Trophoblast cell (in vitro differentiated cells and primary cell): ENCODE measurements at regions not wholly inside any gene's neighbourhood (a gene's known extent, or its start where the extent isn't known, plus 50 kb on each side); places are given as distances from the start of the nearest gene placed in this dataset.

Source experiments
- DNase-seq, 2 donors: peaks; one replicate each; pipeline ENCODE4 v3.0.0-alpha.2; 2016
- H2AFZ ChIP-seq: 2 replicates; pipeline ENCODE4 v1.6.1; 2013; ENCODE audit warnings: low read length, moderate library complexity, mild to moderate bottlenecking; ENCODE audit not compliant: insufficient read depth, poor library complexity
- H2AK5ac ChIP-seq: 2 replicates; pipeline ENCODE4 v1.6.1; 2013; ENCODE audit warnings: mild to moderate bottlenecking, low read length
- H2BK120ac ChIP-seq: 2 replicates; pipeline ENCODE4 v1.6.1; 2013; ENCODE audit warnings: low read length, mild to moderate bottlenecking, moderate library complexity; ENCODE audit not compliant: insufficient read depth, poor library complexity
- H2BK12ac ChIP-seq: 2 replicates; pipeline ENCODE4 v1.6.1; 2013; ENCODE audit warnings: mild to moderate bottlenecking, low read length, moderate library complexity
- H2BK5ac ChIP-seq: 2 replicates; pipeline ENCODE4 v1.6.1; 2013; ENCODE audit warnings: low read length, low read depth, moderate library complexity, mild to moderate bottlenecking; ENCODE audit not compliant: poor library complexity
- H3K14ac ChIP-seq: 2 replicates; pipeline ENCODE4 v1.6.1; 2013; ENCODE audit warnings: mild to moderate bottlenecking, low read length
- H3K18ac ChIP-seq: 2 replicates; pipeline ENCODE4 v1.6.1; 2013; ENCODE audit warnings: mild to moderate bottlenecking, low read length
- H3K23ac ChIP-seq: 2 replicates; pipeline ENCODE4 v1.6.1; 2013; ENCODE audit warnings: low read length
- H3K27ac ChIP-seq: 2 replicates; pipeline ENCODE4 v1.5.1; 2013; ENCODE audit warnings: low read depth, mild to moderate bottlenecking, inconsistent platforms, low read length, moderate library complexity
- H3K27me3 ChIP-seq: 2 replicates; pipeline ENCODE4 v1.6.1; 2013; ENCODE audit warnings: inconsistent platforms, mild to moderate bottlenecking, low read length, moderate library complexity; ENCODE audit not compliant: insufficient read depth
- H3K36me3 ChIP-seq, 2 experiments: 1 replicate in 1 of 2; 2 replicates in 1 of 2; pipeline ENCODE4 v1.6.1; 2013; ENCODE audit warnings: low read length in 2 of 2, mild to moderate bottlenecking in 2 of 2, moderate library complexity in 1 of 2; ENCODE audit not compliant: insufficient read depth in 2 of 2, control insufficient read depth in 1 of 2
- H3K4ac ChIP-seq: 2 replicates; pipeline ENCODE4 v1.6.1; 2013; ENCODE audit warnings: low read depth, mild to moderate bottlenecking, low read length, moderate library complexity
- H3K4me1 ChIP-seq, 2 experiments: 1 replicate in 1 of 2; 2 replicates in 1 of 2; pipeline ENCODE4 v1.6.1; 2013; ENCODE audit warnings: low read length in 2 of 2, mild to moderate bottlenecking in 2 of 2, moderate library complexity in 1 of 2; ENCODE audit not compliant: insufficient read depth in 2 of 2, control insufficient read depth in 1 of 2
- H3K4me2 ChIP-seq: 2 replicates; pipeline ENCODE4 v1.6.1; 2013; ENCODE audit warnings: inconsistent platforms, mild to moderate bottlenecking, low read length, moderate library complexity
- H3K4me3 ChIP-seq: 2 replicates; pipeline ENCODE4 v1.5.1; 2013; ENCODE audit warnings: mild to moderate bottlenecking, low read depth, low read length, inconsistent platforms
- H3K79me1 ChIP-seq: one replicate; pipeline ENCODE4 v1.6.1; 2013; ENCODE audit warnings: low read length
- H3K79me2 ChIP-seq: 2 replicates; pipeline ENCODE4 v1.6.1; 2013; ENCODE audit warnings: low read length, mild to moderate bottlenecking; ENCODE audit not compliant: control insufficient read depth, insufficient read depth, poor library complexity
- H3K9ac ChIP-seq: 2 replicates; pipeline ENCODE4 v1.6.1; 2013; ENCODE audit warnings: mild to moderate bottlenecking, low read length
- H3K9me3 ChIP-seq: 2 replicates; pipeline ENCODE4 v1.6.1; 2013; ENCODE audit warnings: low read depth, mild to moderate bottlenecking, control low read depth, inconsistent platforms, low read length; ENCODE audit not compliant: insufficient read depth
- H4K12ac ChIP-seq: 2 replicates; pipeline ENCODE4 v1.6.1; 2013; ENCODE audit warnings: low read depth, mild to moderate bottlenecking, low read length, moderate library complexity
- H4K8ac ChIP-seq: 2 replicates; pipeline ENCODE4 v1.6.1; 2013; ENCODE audit warnings: low read depth, mild to moderate bottlenecking, low read length, moderate library complexity
- H4K91ac ChIP-seq: one replicate; pipeline ENCODE4 v1.6.1; 2013; ENCODE audit warnings: low read depth, mild to moderate bottlenecking, low read length, moderate library complexity
- WGBS: extraction: QIAGEN DNeasy Blood & Tissue Kit; methylation state at CpG from one replicate; pipeline ENCODE4 v1.1.7; 2013; ENCODE audit warnings: missing lambda C conversion rate; ENCODE audit not compliant: insufficient read length, insufficient coverage; ENCODE audit errors: extremely low coverage; 5-methylcytosine and 5-hydroxymethylcytosine counted together

- Histone ChIP-seq H3K27me3 (no peaks in the 10 kb centered on the region), H3K9me3 (peaks cover 2% of the 10 kb centered on the region), H2BK12ac (peak overlapping the region; percentile 99), H3K23ac (no peak overlapping the region), H3K79me2 (peaks cover 6% of the 10 kb centered on the region), H3K18ac (peak overlapping the region; percentile 28), H3K4me1 (peaks cover 34 to 40% of the 10 kb centered on the region in 2 experiments), H3K36me3 (no peaks in the 10 kb centered on the region), H2AK5ac (peak overlapping the region; percentile 100), H2AFZ (no peak overlapping the region), H3K9ac (no peak overlapping the region), H2BK5ac (peak overlapping the region; percentile 29), H4K12ac (no peak overlapping the region), H3K79me1 (peaks cover 49% of the 10 kb centered on the region), H3K4me3 (no peak overlapping the region), H3K4ac (peak overlapping the region; percentile 51), H2BK120ac (peak overlapping the region; percentile 57), H4K8ac (peak overlapping the region; percentile 55), H3K14ac (peak overlapping the region; percentile 71), H4K91ac (peak overlapping the region; percentile 89), H3K4me2 (no peak overlapping the region), H3K27ac (peak overlapping the region; percentile 29)
- no peak for DNase-seq
- WGBS, result no CpG with 5 or more reads among the region's 20 CpGs
Measured at GRCh38 chr14:50049703-50050570, 66.4 kb downstream of the VCPKMT start.

DNA sequence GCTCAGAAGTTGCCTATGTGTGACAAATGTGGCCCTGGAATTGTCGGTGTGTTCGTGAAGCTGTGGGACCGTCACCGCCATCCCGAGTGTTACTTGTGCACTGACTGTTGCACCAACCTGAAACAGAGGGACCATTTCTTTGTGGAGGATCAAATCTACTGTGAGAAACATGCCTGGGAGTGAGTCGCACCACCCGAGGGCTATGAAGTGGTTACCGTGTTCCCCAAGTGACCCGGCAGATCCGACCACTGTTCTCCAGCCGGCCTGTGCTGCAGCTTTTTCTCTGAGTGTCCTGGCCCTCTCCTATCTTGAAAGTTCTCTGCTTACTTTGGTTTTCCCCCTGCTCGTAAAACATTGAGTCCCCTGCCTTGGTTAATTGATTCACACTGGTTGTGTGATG, 65.3 kb downstream of the VCPKMT start:
- Histone ChIP-seq H3K27ac (no peak overlapping the region), H3K4me3 (no peak overlapping the region), H2BK5ac (no peak overlapping the region), H4K12ac (no peak overlapping the region), H4K8ac (no peak overlapping the region), H3K4me1 (peaks cover 31 to 37% of the 10 kb centered on the region in 2 experiments), H2BK120ac (no peak overlapping the region), H4K91ac (peak overlapping the region; percentile 56), H2BK12ac (peak overlapping the region; percentile 67), H3K79me1 (peaks cover 39% of the 10 kb centered on the region), H2AFZ (no peak overlapping the region), H2AK5ac (no peak overlapping the region), H3K4me2 (no peak overlapping the region), H3K23ac (no peak overlapping the region), H3K9ac (no peak overlapping the region), H3K79me2 (peaks cover 6% of the 10 kb centered on the region), H3K27me3 (no peaks in the 10 kb centered on the region), H3K4ac (no peak overlapping the region), H3K14ac (no peak overlapping the region), H3K36me3 (no peaks in the 10 kb centered on the region), H3K9me3 (peaks cover 2% of the 10 kb centered on the region), H3K18ac (peak overlapping the region; percentile 19)
- WGBS, result no CpG with 5 or more reads among the region's 12 CpGs
- no peak for DNase-seq

DNA sequence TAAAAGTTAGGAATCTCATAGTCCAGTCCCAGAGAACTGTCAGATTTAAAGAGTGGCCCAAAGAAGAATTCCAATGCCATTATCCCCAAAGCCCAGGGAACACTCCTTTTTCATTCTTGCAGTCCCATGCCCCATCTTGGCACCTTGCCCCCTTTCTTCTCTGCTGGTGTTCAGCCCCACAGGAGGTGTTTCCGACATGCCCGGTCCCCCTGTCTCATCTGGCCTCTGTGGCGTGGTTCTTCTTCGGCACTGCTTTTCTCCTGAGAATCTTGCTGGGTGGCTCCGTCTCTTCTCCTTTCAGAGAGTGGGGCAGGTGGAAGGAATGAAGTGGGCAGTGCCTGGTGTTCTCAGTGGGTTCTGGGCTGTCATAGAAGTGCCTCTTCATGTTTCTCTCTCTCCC, 64.7 kb downstream of the VCPKMT start:
- no peaks in the 10 kb centered on the region for H3K36me3 ChIP-seq
- no CpG with 5 or more reads among the region's 5 CpGs for WGBS
- H2BK12ac ChIP-seq, result peak overlapping the region; percentile 24
- H4K91ac ChIP-seq, result peak overlapping the region; percentile 69
- H4K12ac ChIP-seq, result no peak overlapping the region
- peaks cover 2% of the 10 kb centered on the region for H3K9me3 ChIP-seq
- H2BK120ac ChIP-seq, result no peak overlapping the region
- peak overlapping the region; percentile 46 for H3K18ac ChIP-seq
- no peak overlapping the region for H2BK5ac ChIP-seq
- no peaks in the 10 kb centered on the region for H3K27me3 ChIP-seq
- H3K4me3 ChIP-seq, result no peak overlapping the region
- H3K27ac ChIP-seq, result no peak overlapping the region
- no peak for DNase-seq
- H3K14ac ChIP-seq, result peak overlapping the region; percentile 9
- no peak overlapping the region for H4K8ac ChIP-seq
- H3K4ac ChIP-seq, result no peak overlapping the region
- no peak overlapping the region for H3K9ac ChIP-seq
- H3K79me2 ChIP-seq, result peaks cover 6% of the 10 kb centered on the region
- H2AK5ac ChIP-seq, result peak overlapping the region; percentile 27
- peaks cover 33 to 39% of the 10 kb centered on the region in 2 experiments for H3K4me1 ChIP-seq
- H2AFZ ChIP-seq, result no peak overlapping the region
- no peak overlapping the region for H3K4me2 ChIP-seq
- peaks cover 39% of the 10 kb centered on the region for H3K79me1 ChIP-seq
- no peak overlapping the region for H3K23ac ChIP-seq

GRCh38 chr14:50052517-50052916, 63.9 kb downstream of the VCPKMT start:
- Histone ChIP-seq H4K12ac (no peak overlapping the region), H2BK5ac (no peak overlapping the region), H2AK5ac (no peak overlapping the region), H3K4ac (no peak overlapping the region), H4K91ac (no peak overlapping the region), H3K9me3 (peaks cover 2% of the 10 kb centered on the region), H3K9ac (no peak overlapping the region), H2BK120ac (no peak overlapping the region), H3K27ac (no peak overlapping the region), H4K8ac (no peak overlapping the region), H3K79me1 (peaks cover 35% of the 10 kb centered on the region), H3K4me3 (no peak overlapping the region), H3K18ac (no peak overlapping the region), H3K23ac (no peak overlapping the region), H3K14ac (no peak overlapping the region), H3K27me3 (no peaks in the 10 kb centered on the region), H3K79me2 (peaks cover 5% of the 10 kb centered on the region), H3K4me1 (peaks cover 28 to 33% of the 10 kb centered on the region in 2 experiments), H2AFZ (no peak overlapping the region), H3K36me3 (no peaks in the 10 kb centered on the region), H3K4me2 (no peak overlapping the region), H2BK12ac (no peak overlapping the region)
- DNase-seq, result no peak
- no CpG with 5 or more reads among the region's 11 CpGs for WGBS
